Esophagus muscularis mucosa (tissue), 3 donors: ENCODE measurements at regions not wholly inside any gene's neighbourhood (a gene's known extent, or its start where the extent isn't known, plus 50 kb on each side); places are given as distances from the start of the nearest gene placed in this dataset.

Source experiments
- CTCF ChIP-seq, 3 experiments: fragments of 200-600 bp in 2 of 3; fragments of 450-650 bp in 1 of 3; sonication (generic) in 2 of 3; IDR thresholded peaks; one replicate each; pipeline ENCODE4 v1.5.1; 2017 to 2019; ENCODE audit warnings: antibody characterized with exemption in 3 of 3, mild to moderate bottlenecking in 2 of 3, moderate library complexity in 1 of 3
- POLR2A ChIP-seq: fragments of 450-650 bp; IDR thresholded peaks from one replicate; pipeline ENCODE4 v1.6.1; 2017; ENCODE audit warnings: antibody characterized with exemption, moderate library complexity, mild to moderate bottlenecking, low read depth

GRCh38 chr14:26707234-26707633 lies 109.4 kb upstream of the NOVA1 start:
- TF ChIP-seq CTCF (IDR thresholded peaks at IDR 0.05) (no peak), POLR2A (no peak)
